Osteoblast (primary cell): ENCODE measurements at regions not wholly inside any gene's neighbourhood (a gene's known extent, or its start where the extent isn't known, plus 50 kb on each side); places are given as distances from the start of the nearest gene placed in this dataset.

Experiments used
- DNase-seq: peaks from one replicate; pipeline ENCODE4 v3.0.0; 2011; ENCODE audit warnings: low spot score, mixed read lengths; ENCODE audit not compliant: insufficient read length; ENCODE audit errors: missing footprints
- H2AFZ ChIP-seq: 2 replicates; pipeline ENCODE4 v1.6.0; 2011; ENCODE audit warnings: mild to moderate bottlenecking, low read length
- H3K27ac ChIP-seq: 2 replicates; pipeline ENCODE4 v1.5.1; 2011; ENCODE audit warnings: mild to moderate bottlenecking, low read depth, low read length, moderate library complexity
- H3K27me3 ChIP-seq: 2 replicates; pipeline ENCODE4 v1.6.0; 2012; ENCODE audit warnings: mild to moderate bottlenecking, control low read depth, inconsistent platforms, low read length, moderate library complexity; ENCODE audit not compliant: insufficient read depth
- H3K36me3 ChIP-seq: 2 replicates; pipeline ENCODE4 v1.5.1; 2011; ENCODE audit warnings: mild to moderate bottlenecking, low read length, control low read depth, moderate library complexity; ENCODE audit not compliant: insufficient read depth
- H3K4me1 ChIP-seq: 2 replicates; pipeline ENCODE4 v1.5.1; 2011; ENCODE audit warnings: mild to moderate bottlenecking, low read length, control low read depth, moderate library complexity; ENCODE audit not compliant: insufficient read depth
- H3K4me2 ChIP-seq: 2 replicates; pipeline ENCODE4 v1.6.0; 2011; ENCODE audit warnings: mild to moderate bottlenecking, low read length; ENCODE audit not compliant: insufficient read depth
- H3K4me3 ChIP-seq: fragments of 200-600 bp; sonication (generic); 3 replicates; pipeline ENCODE4 v1.5.1; 2012; ENCODE audit warnings: mild to moderate bottlenecking, low read length, inconsistent platforms; ENCODE audit not compliant: insufficient read depth
- H3K79me2 ChIP-seq: 2 replicates; pipeline ENCODE4 v1.6.0; 2012; ENCODE audit warnings: mild to moderate bottlenecking, low read length, control low read depth, inconsistent platforms; ENCODE audit not compliant: insufficient read depth
- H3K9me3 ChIP-seq: 2 replicates; pipeline ENCODE4 v1.5.1; 2011; ENCODE audit warnings: low read depth, low read length, control low read depth
- H4K20me1 ChIP-seq: 2 replicates; pipeline ENCODE4 v1.6.0; 2012; ENCODE audit warnings: mild to moderate bottlenecking, low read length, control low read depth; ENCODE audit not compliant: insufficient read depth
- CTCF ChIP-seq: IDR thresholded peaks from 2 replicates; pipeline ENCODE4 v1.5.1; 2011; ENCODE audit warnings: mild to moderate bottlenecking, low read depth, low read length, moderate library complexity; ENCODE audit errors: extremely low read depth

GRCh38 chr4:123807187-123807586 lies 410.6 kb downstream of the SPRY1 start:
- no peak overlapping the region for H2AFZ ChIP-seq
- H3K79me2 ChIP-seq: no peaks in the 10 kb centered on the region
- no peak overlapping the region for H3K27ac ChIP-seq
- no peaks in the 10 kb centered on the region for H3K27me3 ChIP-seq
- no peak for TF ChIP-seq CTCF
- no peaks in the 10 kb centered on the region for H3K9me3 ChIP-seq
- no peaks in the 10 kb centered on the region for H3K4me1 ChIP-seq
- H4K20me1 ChIP-seq: no peaks in the 10 kb centered on the region
- DNase-seq: no peak
- no peaks in the 10 kb centered on the region for H3K36me3 ChIP-seq
- no peak overlapping the region for H3K4me2 ChIP-seq
- H3K4me3 ChIP-seq: no peak overlapping the region

GRCh38 chr4:123807866-123808265 lies 411.3 kb downstream of the SPRY1 start:
- no peak for TF ChIP-seq CTCF
- Histone ChIP-seq H3K27ac (no peak overlapping the region), H3K36me3 (no peaks in the 10 kb centered on the region), H3K4me2 (no peak overlapping the region), H3K79me2 (no peaks in the 10 kb centered on the region), H3K4me3 (no peak overlapping the region), H4K20me1 (no peaks in the 10 kb centered on the region), H3K9me3 (no peaks in the 10 kb centered on the region), H2AFZ (no peak overlapping the region), H3K4me1 (no peaks in the 10 kb centered on the region), H3K27me3 (no peaks in the 10 kb centered on the region)
- no peak for DNase-seq

- no peak for TF ChIP-seq CTCF
- Histone ChIP-seq H3K4me2 (no peak overlapping the region), H3K79me2 (no peaks in the 10 kb centered on the region), H3K27me3 (no peaks in the 10 kb centered on the region), H4K20me1 (no peaks in the 10 kb centered on the region), H3K27ac (no peak overlapping the region), H3K4me1 (no peaks in the 10 kb centered on the region), H3K9me3 (no peaks in the 10 kb centered on the region), H3K36me3 (no peaks in the 10 kb centered on the region), H2AFZ (no peak overlapping the region), H3K4me3 (no peak overlapping the region)
- DNase-seq: no peak
Measured at GRCh38 chr4:123809864-123810263, 413.3 kb downstream of the SPRY1 start.

GRCh38 chr4:123812066-123812390 lies 415.4 kb downstream of the SPRY1 start:
- Histone ChIP-seq H3K79me2 (no peaks in the 10 kb centered on the region), H4K20me1 (no peaks in the 10 kb centered on the region), H3K4me3 (peak overlapping the region; percentile 65), H2AFZ (peak overlapping the region; percentile 97), H3K4me1 (no peaks in the 10 kb centered on the region), H3K27ac (no peak overlapping the region), H3K4me2 (peak overlapping the region; percentile 85), H3K27me3 (no peaks in the 10 kb centered on the region), H3K36me3 (no peaks in the 10 kb centered on the region), H3K9me3 (no peaks in the 10 kb centered on the region)
- no peak for DNase-seq
- TF ChIP-seq CTCF: no peak
